Dendritic cell treated with granulocyte-macrophage colony-stimulating factor and Interleukin-4, amounts not matched to agents 40 ng/mL and 50 ng/mL, for 4 days (primary cell): ENCODE measurements at regions not wholly inside any gene's neighbourhood (a gene's known extent, or its start where the extent isn't known, plus 50 kb on each side); places are given as distances from the start of the nearest gene placed in this dataset.

Source experiments
- H3K27ac Mint-ChIP-seq: one replicate; pipeline ENCODE4 v1.8.0; 2022; ENCODE audit warnings: mild to moderate bottlenecking, mixed read lengths
- H3K27me3 Mint-ChIP-seq: one replicate; pipeline ENCODE4 v1.8.0; 2022; ENCODE audit warnings: mild to moderate bottlenecking, mixed read lengths
- H3K36me3 Mint-ChIP-seq: one replicate; pipeline ENCODE4 v1.8.0; 2022; ENCODE audit warnings: low read depth, mixed read lengths
- H3K4me1 Mint-ChIP-seq: one replicate; pipeline ENCODE4 v1.8.0; 2022; ENCODE audit warnings: low read depth, mixed read lengths
- H3K4me3 Mint-ChIP-seq: one replicate; pipeline ENCODE4 v1.8.0; 2022; ENCODE audit warnings: mild to moderate bottlenecking, moderate library complexity, mixed read lengths
- H3K9me3 Mint-ChIP-seq: one replicate; pipeline ENCODE4 v1.8.0; 2022; ENCODE audit warnings: mixed read lengths
- intact Hi-C: fragments of 100-400 bp; cut with micrococcal nuclease; formaldehyde crosslinking; loops from one replicate; pipeline ENCODE4 v1.15.0; 2022

- no peaks in the 10 kb centered on the region for H3K27me3 Mint-ChIP-seq
- intact Hi-C loops = no loop called here
- peaks cover 69% of the 10 kb centered on the region for H3K9me3 Mint-ChIP-seq
- H3K4me3 Mint-ChIP-seq = no peak overlapping the region
- H3K36me3 Mint-ChIP-seq = no peaks in the 10 kb centered on the region
- no peaks in the 10 kb centered on the region for H3K4me1 Mint-ChIP-seq
- no peak overlapping the region for H3K27ac Mint-ChIP-seq
Measured at GRCh38 chr16:35525979-35526590, 2066.7 kb downstream of the TP53TG3F start.

- H3K36me3 Mint-ChIP-seq = no peaks in the 10 kb centered on the region
- intact Hi-C loops = no loop called here
- no peaks in the 10 kb centered on the region for H3K27me3 Mint-ChIP-seq
- H3K4me1 Mint-ChIP-seq = no peaks in the 10 kb centered on the region
- H3K27ac Mint-ChIP-seq = no peak overlapping the region
- H3K4me3 Mint-ChIP-seq = no peak overlapping the region
- peaks cover 48% of the 10 kb centered on the region for H3K9me3 Mint-ChIP-seq
Measured at GRCh38 chr16:35532576-35532975, 2073.2 kb downstream of the TP53TG3F start.

- H3K9me3 Mint-ChIP-seq = peaks cover 41% of the 10 kb centered on the region
- no peaks in the 10 kb centered on the region for H3K4me1 Mint-ChIP-seq
- H3K27me3 Mint-ChIP-seq = no peaks in the 10 kb centered on the region
- no peak overlapping the region for H3K4me3 Mint-ChIP-seq
- H3K36me3 Mint-ChIP-seq = no peaks in the 10 kb centered on the region
- H3K27ac Mint-ChIP-seq = no peak overlapping the region
- intact Hi-C loops = no loop called here
Measured at GRCh38 chr16:35533683-35534082, 2074.3 kb downstream of the TP53TG3F start.

- Mint-ChIP-seq H3K4me3 (no peak overlapping the region), H3K4me1 (no peaks in the 10 kb centered on the region), H3K36me3 (no peaks in the 10 kb centered on the region), H3K9me3 (peaks cover 57% of the 10 kb centered on the region), H3K27ac (no peak overlapping the region), H3K27me3 (no peaks in the 10 kb centered on the region)
- intact Hi-C loops = no loop called here
Measured at GRCh38 chr16:35543486-35543885, 2084.1 kb downstream of the TP53TG3F start.

- Mint-ChIP-seq H3K27me3 (no peaks in the 10 kb centered on the region), H3K9me3 (peaks cover 32% of the 10 kb centered on the region), H3K27ac (no peak overlapping the region), H3K36me3 (no peaks in the 10 kb centered on the region), H3K4me3 (no peak overlapping the region), H3K4me1 (no peaks in the 10 kb centered on the region)
- intact Hi-C loops = no loop called here
Measured at GRCh38 chr16:35552763-35553162, 2093.4 kb downstream of the TP53TG3F start.

- no peaks in the 10 kb centered on the region for H3K36me3 Mint-ChIP-seq
- H3K27ac Mint-ChIP-seq = no peak overlapping the region
- no peaks in the 10 kb centered on the region for H3K4me1 Mint-ChIP-seq
- no peaks in the 10 kb centered on the region for H3K27me3 Mint-ChIP-seq
- H3K4me3 Mint-ChIP-seq = no peak overlapping the region
- intact Hi-C loops = no loop called here
- H3K9me3 Mint-ChIP-seq = peaks cover 42% of the 10 kb centered on the region
Measured at GRCh38 chr16:35557731-35558130, 2098.3 kb downstream of the TP53TG3F start.

- Mint-ChIP-seq H3K27me3 (no peaks in the 10 kb centered on the region), H3K4me3 (no peak overlapping the region), H3K9me3 (peaks cover 51% of the 10 kb centered on the region), H3K4me1 (no peaks in the 10 kb centered on the region), H3K27ac (no peak overlapping the region), H3K36me3 (no peaks in the 10 kb centered on the region)
- intact Hi-C loops = no loop called here
Measured at GRCh38 chr16:35559911-35560636, 2100.7 kb downstream of the TP53TG3F start.

- Mint-ChIP-seq H3K9me3 (peaks cover 56% of the 10 kb centered on the region), H3K4me1 (no peaks in the 10 kb centered on the region), H3K36me3 (no peaks in the 10 kb centered on the region), H3K27me3 (no peaks in the 10 kb centered on the region), H3K4me3 (no peak overlapping the region), H3K27ac (no peak overlapping the region)
- intact Hi-C loops = no loop called here
Measured at GRCh38 chr16:35560637-35560984, 2101.2 kb downstream of the TP53TG3F start.

GRCh38 chr16:35561346-35561745, 2101.9 kb downstream of the TP53TG3F start:
- H3K27me3 Mint-ChIP-seq = no peaks in the 10 kb centered on the region
- H3K27ac Mint-ChIP-seq = no peak overlapping the region
- H3K36me3 Mint-ChIP-seq = no peaks in the 10 kb centered on the region
- intact Hi-C loops = no loop called here
- H3K9me3 Mint-ChIP-seq = peaks cover 56% of the 10 kb centered on the region
- H3K4me1 Mint-ChIP-seq = no peaks in the 10 kb centered on the region
- no peak overlapping the region for H3K4me3 Mint-ChIP-seq

- no peak overlapping the region for H3K4me3 Mint-ChIP-seq
- H3K27ac Mint-ChIP-seq = no peak overlapping the region
- intact Hi-C loops = no loop called here
- H3K36me3 Mint-ChIP-seq = no peaks in the 10 kb centered on the region
- no peaks in the 10 kb centered on the region for H3K4me1 Mint-ChIP-seq
- H3K27me3 Mint-ChIP-seq = no peaks in the 10 kb centered on the region
- H3K9me3 Mint-ChIP-seq = peaks cover 63% of the 10 kb centered on the region
Measured at GRCh38 chr16:35562471-35562870, 2103.1 kb downstream of the TP53TG3F start.

- Mint-ChIP-seq H3K27ac (no peak overlapping the region), H3K4me3 (no peak overlapping the region), H3K9me3 (peaks cover 67% of the 10 kb centered on the region), H3K36me3 (no peaks in the 10 kb centered on the region), H3K27me3 (no peaks in the 10 kb centered on the region), H3K4me1 (no peaks in the 10 kb centered on the region)
- intact Hi-C loops = no loop called here
Measured at GRCh38 chr16:35562919-35563318, 2103.5 kb downstream of the TP53TG3F start.

- intact Hi-C loops = no loop called here
- Mint-ChIP-seq H3K36me3 (no peaks in the 10 kb centered on the region), H3K27me3 (no peaks in the 10 kb centered on the region), H3K4me3 (no peak overlapping the region), H3K9me3 (peaks cover 71% of the 10 kb centered on the region), H3K27ac (no peak overlapping the region), H3K4me1 (no peaks in the 10 kb centered on the region)
Measured at GRCh38 chr16:35564148-35564547, 2104.7 kb downstream of the TP53TG3F start.

GRCh38 chr16:35564889-35565288, 2105.5 kb downstream of the TP53TG3F start:
- Mint-ChIP-seq H3K27ac (no peak overlapping the region), H3K36me3 (no peaks in the 10 kb centered on the region), H3K4me3 (no peak overlapping the region), H3K9me3 (peaks cover 71% of the 10 kb centered on the region), H3K4me1 (no peaks in the 10 kb centered on the region), H3K27me3 (no peaks in the 10 kb centered on the region)
- intact Hi-C loops = no loop called here

- no peaks in the 10 kb centered on the region for H3K27me3 Mint-ChIP-seq
- no peak overlapping the region for H3K4me3 Mint-ChIP-seq
- no peaks in the 10 kb centered on the region for H3K36me3 Mint-ChIP-seq
- intact Hi-C loops = no loop called here
- peaks cover 73% of the 10 kb centered on the region for H3K9me3 Mint-ChIP-seq
- no peak overlapping the region for H3K27ac Mint-ChIP-seq
- H3K4me1 Mint-ChIP-seq = no peaks in the 10 kb centered on the region
Measured at GRCh38 chr16:35565626-35566025, 2106.2 kb downstream of the TP53TG3F start.

GRCh38 chr16:35569413-35569812, 2110.0 kb downstream of the TP53TG3F start:
- intact Hi-C loops = no loop called here
- Mint-ChIP-seq H3K9me3 (peaks cover 84% of the 10 kb centered on the region), H3K27me3 (no peaks in the 10 kb centered on the region), H3K4me1 (no peaks in the 10 kb centered on the region), H3K36me3 (no peaks in the 10 kb centered on the region), H3K27ac (no peak overlapping the region), H3K4me3 (no peak overlapping the region)
